ENCODE measurements at regions not wholly inside any gene's neighbourhood (a gene's known extent, or its start where the extent isn't known, plus 50 kb on each side); places are given as distances from the start of the nearest gene placed in this dataset.

GRCh38 chr1:201728731-201729130, 100.2 kb upstream of the IPO9 start:
- TF ChIP-seq EZH2 (IDR thresholded peaks at IDR 0.05; ENCODE audit: insufficient read depth, poor library complexity, severe bottlenecking) (no peak), EZH2phosphoT487 (IDR thresholded peaks at IDR 0.05; ENCODE audit: insufficient read depth, low read depth) (no peak)

Measured in GM23248 (cell line).